Mucosa of descending colon (tissue), 3 donors: ENCODE measurements at regions not wholly inside any gene's neighbourhood (a gene's known extent, or its start where the extent isn't known, plus 50 kb on each side); places are given as distances from the start of the nearest gene placed in this dataset.
"Not testable (repeated sequence)": the region's sequence is repeated elsewhere in the genome, so short reads cannot be mapped to it uniquely, and the experiment has no call there.

Experiments
- ATAC-seq: fragments of 200-7000 bp; cut with Tn5 transposase; one replicate; pipeline ENCODE4 v1.9.1; 2020; ENCODE audit warnings: mild to moderate bottlenecking, moderate library complexity
- DNase-seq, 3 donors: peaks; one replicate each; pipeline ENCODE4 v3.0.0-alpha.2; 2020
- H3K36me3 ChIP-seq: fragments of 200-600 bp; one replicate; pipeline ENCODE4 v1.8.0; 2021; ENCODE audit warnings: low read depth, mild to moderate bottlenecking
- H3K4me1 ChIP-seq: fragments of 200-600 bp; one replicate; pipeline ENCODE4 v1.8.0; 2021; ENCODE audit warnings: low read depth, mild to moderate bottlenecking
- H3K4me3 ChIP-seq: fragments of 200-600 bp; one replicate; pipeline ENCODE4 v1.8.0; 2021; ENCODE audit warnings: mild to moderate bottlenecking
- H3K9me3 ChIP-seq: fragments of 200-600 bp; one replicate; pipeline ENCODE4 v1.8.0; 2021; ENCODE audit warnings: mild to moderate bottlenecking
- CTCF ChIP-seq: fragments of 200-600 bp; IDR thresholded peaks from one replicate; pipeline ENCODE4 v1.8.0; 2022; ENCODE audit warnings: antibody characterized with exemption, mild to moderate bottlenecking
- intact Hi-C, 2 donors: fragments of 100-400 bp; cut with DNase I in 1 of 2; cut with micrococcal nuclease in 1 of 2; formaldehyde crosslinking; loops; one replicate each; pipeline versions ENCODE4 v1.11.0 to v1.11.1; 2022; cut with DNase I, micrococcal nuclease
- donor health status: DM: no; HTN: no; CAD: no; lungs with moderate emphysema.
- donor health status: DM: no; HTN: no; CAD: no.
- donor health status: DM: no; HTN: yes; CAD: no.

- no peak for DNase-seq
- Histone ChIP-seq H3K4me3 (no peak overlapping the region), H3K36me3 (no peaks in the 10 kb centered on the region), H3K9me3 (no peaks in the 10 kb centered on the region), H3K4me1 (no peaks in the 10 kb centered on the region)
- intact Hi-C loops, result no loop called here
- ATAC-seq, result no peak
- TF ChIP-seq CTCF, result no peak
Observed at GRCh38 chr15:79635897-79636561, 203.9 kb downstream of the MINAR1 start.

GRCh38 chr15:79640206-79640605 is 208.1 kb downstream of the MINAR1 start:
- Histone ChIP-seq H3K36me3 (no peaks in the 10 kb centered on the region), H3K4me3 (no peak overlapping the region), H3K9me3 (no peaks in the 10 kb centered on the region), H3K4me1 (no peaks in the 10 kb centered on the region)
- intact Hi-C loops, result no loop called here
- ATAC-seq, result no peak
- no peak for DNase-seq
- TF ChIP-seq CTCF, result no peak

GRCh38 chr15:79641841-79642240 is 209.7 kb downstream of the MINAR1 start:
- intact Hi-C loops, result no loop called here
- no peaks in the 10 kb centered on the region for H3K4me1 ChIP-seq
- ATAC-seq (no peak), DNase-seq (no peak)
- no peaks in the 10 kb centered on the region for H3K9me3 ChIP-seq
- no peak overlapping the region for H3K4me3 ChIP-seq
- TF ChIP-seq CTCF, result no peak
- H3K36me3 ChIP-seq, result no peaks in the 10 kb centered on the region

GRCh38 chr15:79643393-79643792 is 211.3 kb downstream of the MINAR1 start:
- ATAC-seq, result no peak
- no peaks in the 10 kb centered on the region for H3K4me1 ChIP-seq
- no peak for DNase-seq
- no peaks in the 10 kb centered on the region for H3K9me3 ChIP-seq
- H3K4me3 ChIP-seq, result no peak overlapping the region
- H3K36me3 ChIP-seq, result no peaks in the 10 kb centered on the region
- intact Hi-C loops, result no loop called here
- no peak for TF ChIP-seq CTCF

GRCh38 chr15:79644091-79644490 is 212.0 kb downstream of the MINAR1 start:
- Histone ChIP-seq H3K9me3 (no peaks in the 10 kb centered on the region), H3K36me3 (no peaks in the 10 kb centered on the region), H3K4me1 (no peaks in the 10 kb centered on the region), H3K4me3 (no peak overlapping the region)
- intact Hi-C loops, result no loop called here
- no peak for DNase-seq
- no peak for TF ChIP-seq CTCF
- ATAC-seq, result no peak

- H3K36me3 ChIP-seq, intact Hi-C loops, DNase-seq, H3K4me1 ChIP-seq, ATAC-seq, H3K4me3 ChIP-seq, H3K9me3 ChIP-seq: not testable (repeated sequence)
Observed at GRCh38 chr15:79652972-79653371, 220.8 kb downstream of the MINAR1 start.
